ENCODE measurements at regions not wholly inside any gene's neighbourhood (a gene's known extent, or its start where the extent isn't known, plus 50 kb on each side); places are given as distances from the start of the nearest gene placed in this dataset.

DNA sequence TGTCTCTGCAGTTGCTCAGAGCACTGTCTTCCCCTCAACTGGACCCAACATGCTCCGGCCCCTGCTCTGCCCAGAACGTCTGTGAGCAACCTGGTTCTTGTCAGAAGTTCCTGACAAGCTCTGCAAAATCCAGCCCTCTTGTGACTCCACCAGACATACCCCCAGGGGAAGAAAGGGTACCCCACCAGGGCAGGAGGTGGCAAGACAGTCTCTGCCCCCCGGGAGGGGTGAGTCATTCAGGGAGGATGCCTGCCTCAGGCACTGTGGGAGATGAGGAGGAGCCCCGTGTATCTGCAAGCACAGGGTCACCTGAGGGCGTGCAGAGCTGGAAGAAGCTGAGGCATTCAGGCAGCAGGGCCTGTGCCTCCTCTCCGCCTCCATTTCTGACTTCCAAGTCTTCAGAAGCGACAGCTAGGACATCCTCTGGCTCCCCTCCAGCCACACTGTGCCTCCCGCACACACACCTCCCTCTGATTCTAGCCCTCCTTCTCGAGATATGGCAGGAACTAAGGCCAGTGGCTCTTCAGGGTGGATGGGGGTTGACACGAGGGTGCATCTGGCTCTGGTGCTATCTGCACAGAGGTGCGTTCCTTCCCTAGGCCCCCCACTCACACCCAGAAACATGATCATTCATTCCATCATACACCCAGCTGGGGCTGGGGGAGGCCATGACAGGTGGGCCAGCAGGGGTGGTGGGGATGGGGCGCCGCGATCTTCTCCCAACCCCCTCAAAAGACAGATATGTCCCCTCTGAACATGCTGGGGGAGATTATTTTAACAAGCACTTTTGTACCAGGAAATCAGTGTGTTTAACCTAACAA, 222.2 kb downstream of the CYP26B1 start (continued):
- no peak for TF ChIP-seq ZNF773 (CRISPR knock-in tag; IDR thresholded peaks at IDR 0.05; ENCODE audit: borderline replicate concordance)

- DNase-seq (ENCODE audit: low spot score): peak; percentile 76
- no TSS peak for BruUV-seq (replicated peaks)
- H2AFZ ChIP-seq (ENCODE audit: low read length): no peak overlapping the region
- peaks cover 5 to 45% of the 10 kb centered on the region in 2 experiments; a peak in 4 of 5 replicates for H3K27me3 ChIP-seq (ENCODE audit: control insufficient read depth in 1 of 2, insufficient read depth in 2 of 2, low read length in 2 of 2)
- in situ Hi-C loops (cut with HindIII; ENCODE audit: extremely low pct_ligation_motif_present, low pct_unique_long_range_greater_than_20kb) (loop anchor here (10.0 kb wide), 1 partner anchor 651 kb away; no protein-coding TSS in a partner anchor), intact Hi-C loops (cut with micrococcal nuclease; ENCODE audit: unreplicated experiment) (loop anchor here (1.0 to 5.0 kb wide), 6 partner anchors 181 to 821 kb away; no protein-coding TSS in a partner anchor)
- H3K79me2 ChIP-seq (ENCODE audit: insufficient read depth, low read length): no peaks in the 10 kb centered on the region
- H3K9ac ChIP-seq (ENCODE audit: insufficient read depth, low read depth, low read length): no peak overlapping the region
- H3K4me1 ChIP-seq (ENCODE audit: insufficient read depth, low read length): no peaks in the 10 kb centered on the region
- ChIA-PET CTCF (ENCODE audit: low intra/inter-chr PET ratio, low total read pairs) (interaction anchor here (0.5 to 2.8 kb wide), 9 partner anchors 168 to 822 kb away, joined by 3 to 56 read pairs (median 6); no protein-coding TSS in a partner anchor), POLR2A (interaction anchor here (1.9 kb wide), 1 partner anchor 226 kb away, joined by 9 read pairs; no protein-coding TSS in a partner anchor)
- peaks cover 2% of the 10 kb centered on the region; the same call in 1 of the 2 replicates for H4K20me1 ChIP-seq (ENCODE audit: insufficient read depth, low read length)
- peak; percentile 89 for ATAC-seq
- peak; percentile 87 for FAIRE-seq
- no peak overlapping the region for H3K4me3 ChIP-seq (replicated peaks in 1 of 3; ENCODE audit: insufficient read depth in 1 of 3, low read depth in 2 of 3, low read length in 3 of 3)
- WGBS (ENCODE audit: low lambda C conversion rate): 12% methylated on average over 7 of the region's 7 CpGs
- H3K27ac ChIP-seq (ENCODE audit: extremely low read length, insufficient read depth, low read length): no peak overlapping the region
- H3K4me2 ChIP-seq (ENCODE audit: low read depth, low read length): no peak overlapping the region
- no peaks in the 10 kb centered on the region for H3K36me3 ChIP-seq (replicated peaks in 1 of 2; ENCODE audit: control insufficient read depth in 1 of 2, insufficient read depth in 2 of 2, low read length in 2 of 2)
- no peaks in the 10 kb centered on the region for H3K9me3 ChIP-seq (ENCODE audit: low read length)
- TF ChIP-seq GLI4 (CRISPR knock-in tag; IDR thresholded peaks at IDR 0.05; ENCODE audit: borderline replicate concordance) (0 out of 2 replicates have a peak, but pooled peaks have one; percentile 39), ELF3 (CRISPR knock-in tag; IDR thresholded peaks at IDR 0.05) (0 out of 2 replicates have a peak, but pooled peaks have one; percentile 43), SMC3 (IDR thresholded peaks at IDR 0.05; ENCODE audit: low read length) (peak; percentile 96), KDM2A (CRISPR knock-in tag; IDR thresholded peaks at IDR 0.05; ENCODE audit: borderline replicate concordance, low read depth) (peak; percentile 55; the same call in 1 of the 2 replicates), NCOA2 (CRISPR knock-in tag; IDR thresholded peaks at IDR 0.05) (no peak), SOX5 (CRISPR knock-in tag; IDR thresholded peaks at IDR 0.05; ENCODE audit: borderline replicate concordance) (0 out of 2 replicates have a peak, but pooled peaks have one; percentile 15), ZNF335 (CRISPR knock-in tag; IDR thresholded peaks at IDR 0.05) (no peak), ZFAT (CRISPR knock-in tag; conservative IDR thresholded peaks at IDR 0.05) (no peak)
- TF ChIP-seq, protein P1, sequence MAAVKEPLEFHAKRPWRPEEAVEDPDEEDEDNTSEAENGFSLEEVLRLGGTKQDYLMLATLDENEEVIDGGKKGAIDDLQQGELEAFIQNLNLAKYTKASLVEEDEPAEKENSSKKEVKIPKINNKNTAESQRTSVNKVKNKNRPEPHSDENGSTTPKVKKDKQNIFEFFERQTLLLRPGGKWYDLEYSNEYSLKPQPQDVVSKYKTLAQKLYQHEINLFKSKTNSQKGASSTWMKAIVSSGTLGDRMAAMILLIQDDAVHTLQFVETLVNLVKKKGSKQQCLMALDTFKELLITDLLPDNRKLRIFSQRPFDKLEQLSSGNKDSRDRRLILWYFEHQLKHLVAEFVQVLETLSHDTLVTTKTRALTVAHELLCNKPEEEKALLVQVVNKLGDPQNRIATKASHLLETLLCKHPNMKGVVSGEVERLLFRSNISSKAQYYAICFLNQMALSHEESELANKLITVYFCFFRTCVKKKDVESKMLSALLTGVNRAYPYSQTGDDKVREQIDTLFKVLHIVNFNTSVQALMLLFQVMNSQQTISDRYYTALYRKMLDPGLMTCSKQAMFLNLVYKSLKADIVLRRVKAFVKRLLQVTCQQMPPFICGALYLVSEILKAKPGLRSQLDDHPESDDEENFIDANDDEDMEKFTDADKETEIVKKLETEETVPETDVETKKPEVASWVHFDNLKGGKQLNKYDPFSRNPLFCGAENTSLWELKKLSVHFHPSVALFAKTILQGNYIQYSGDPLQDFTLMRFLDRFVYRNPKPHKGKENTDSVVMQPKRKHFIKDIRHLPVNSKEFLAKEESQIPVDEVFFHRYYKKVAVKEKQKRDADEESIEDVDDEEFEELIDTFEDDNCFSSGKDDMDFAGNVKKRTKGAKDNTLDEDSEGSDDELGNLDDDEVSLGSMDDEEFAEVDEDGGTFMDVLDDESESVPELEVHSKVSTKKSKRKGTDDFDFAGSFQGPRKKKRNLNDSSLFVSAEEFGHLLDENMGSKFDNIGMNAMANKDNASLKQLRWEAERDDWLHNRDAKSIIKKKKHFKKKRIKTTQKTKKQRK (IDR thresholded peaks at IDR 0.05; ENCODE audit: low read length): no peak
- TF ChIP-seq, protein P2, sequence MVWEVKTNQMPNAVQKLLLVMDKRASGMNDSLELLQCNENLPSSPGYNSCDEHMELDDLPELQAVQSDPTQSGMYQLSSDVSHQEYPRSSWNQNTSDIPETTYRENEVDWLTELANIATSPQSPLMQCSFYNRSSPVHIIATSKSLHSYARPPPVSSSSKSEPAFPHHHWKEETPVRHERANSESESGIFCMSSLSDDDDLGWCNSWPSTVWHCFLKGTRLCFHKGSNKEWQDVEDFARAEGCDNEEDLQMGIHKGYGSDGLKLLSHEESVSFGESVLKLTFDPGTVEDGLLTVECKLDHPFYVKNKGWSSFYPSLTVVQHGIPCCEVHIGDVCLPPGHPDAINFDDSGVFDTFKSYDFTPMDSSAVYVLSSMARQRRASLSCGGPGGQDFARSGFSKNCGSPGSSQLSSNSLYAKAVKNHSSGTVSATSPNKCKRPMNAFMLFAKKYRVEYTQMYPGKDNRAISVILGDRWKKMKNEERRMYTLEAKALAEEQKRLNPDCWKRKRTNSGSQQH (CRISPR knock-in tag; IDR thresholded peaks at IDR 0.05; ENCODE audit: low read depth): 0 out of 2 replicates have a peak, but pooled peaks have one; percentile 49
- TF ChIP-seq, protein P3, sequence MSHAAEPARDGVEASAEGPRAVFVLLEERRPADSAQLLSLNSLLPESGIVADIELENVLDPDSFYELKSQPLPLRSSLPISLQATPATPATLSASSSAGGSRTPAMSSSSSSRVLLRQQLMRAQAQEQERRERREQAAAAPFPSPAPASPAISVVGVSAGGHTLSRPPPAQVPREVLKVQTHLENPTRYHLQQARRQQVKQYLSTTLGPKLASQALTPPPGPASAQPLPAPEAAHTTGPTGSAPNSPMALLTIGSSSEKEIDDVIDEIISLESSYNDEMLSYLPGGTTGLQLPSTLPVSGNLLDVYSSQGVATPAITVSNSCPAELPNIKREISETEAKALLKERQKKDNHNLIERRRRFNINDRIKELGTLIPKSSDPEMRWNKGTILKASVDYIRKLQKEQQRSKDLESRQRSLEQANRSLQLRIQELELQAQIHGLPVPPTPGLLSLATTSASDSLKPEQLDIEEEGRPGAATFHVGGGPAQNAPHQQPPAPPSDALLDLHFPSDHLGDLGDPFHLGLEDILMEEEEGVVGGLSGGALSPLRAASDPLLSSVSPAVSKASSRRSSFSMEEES (CRISPR knock-in tag; IDR thresholded peaks at IDR 0.05): no peak
Measured at GRCh38 chr2:71923887-71924533, 223.7 kb downstream of the CYP26B1 start.

All from HepG2 (cell line).